GM12878 (cell line): ENCODE measurements at regions not wholly inside any gene's neighbourhood (a gene's known extent, or its start where the extent isn't known, plus 50 kb on each side); places are given as distances from the start of the nearest gene placed in this dataset.

Experiments used
- ATAC-seq: fragments of 200-7000 bp; cut with Tn5 transposase; 3 replicates; pipeline ENCODE4 v1.9.1; 2020; ENCODE audit warnings: mild to moderate bottlenecking, moderate library complexity
- BruUV-seq: library from RNA; stranded (reverse); fragments of 400-500 nt; replicated peaks from 2 replicates; lab custom pipeline; 2021; lab: Mats Ljungman, UMichigan
- CTCF ChIA-PET: fragments of 300-600 bp; sonication (Branson Sonifier 250); formaldehyde crosslinking; extraction: SDS; loops from one replicate; lab custom pipeline; 2021; ENCODE audit warnings: inconsistent platforms; lab: Yijun Ruan, JAX
- POLR2A ChIA-PET: fragments of 350-600 bp; formaldehyde crosslinking; extraction: SDS; loops from one replicate; lab custom pipeline; 2021; ENCODE audit warnings: inconsistent platforms; lab: Charles Lee
- RAD21 ChIA-PET: fragments of 300-600 bp; sonication (Branson Sonifier 250); formaldehyde crosslinking; loops from one replicate; lab custom pipeline; 2023; ENCODE audit warnings: antibody characterized with exemption; ENCODE audit not compliant: unreplicated experiment; lab: Charles Lee
- SMC1A ChIA-PET: fragments of 300-600 bp; sonication (Branson Sonifier 250); formaldehyde crosslinking; loops from one replicate; lab custom pipeline; 2023; ENCODE audit not compliant: unreplicated experiment, uncharacterized antibody; lab: Charles Lee
- DNase-seq: peaks from one replicate; pipeline ENCODE4 v3.0.0-alpha.2; 2011; ENCODE audit warnings: low read depth, low spot score
- FAIRE-seq: peaks from 3 replicates; lab custom pipeline; 2011; peaks lifted over from hg19 to GRCh38; lab: Jason Lieb, UNC
- H2AFZ ChIP-seq: 2 replicates; pipeline ENCODE4 v1.6.0; 2011; ENCODE audit warnings: low read depth, low read length, control low read depth; ENCODE audit not compliant: control insufficient read depth
- H3K27ac ChIP-seq: 2 replicates; pipeline ENCODE4 v1.5.1; 2011; ENCODE audit warnings: control low read depth; ENCODE audit not compliant: control insufficient read depth, insufficient read depth
- H3K27me3 ChIP-seq, 2 experiments: replicated peaks in 1 of 2; 2 replicates each; pipeline versions ENCODE4 v1.6.0 to v1.6.1; 2011; ENCODE audit warnings: low read length in 1 of 2; ENCODE audit not compliant: control insufficient read depth in 2 of 2, insufficient read depth in 2 of 2
- H3K36me3 ChIP-seq, 2 experiments: 2 replicates each; pipeline ENCODE4 v1.5.1; 2011; ENCODE audit warnings: low read length in 1 of 2; ENCODE audit not compliant: control insufficient read depth in 2 of 2, insufficient read depth in 2 of 2
- H3K4me1 ChIP-seq: 2 replicates; pipeline ENCODE4 v1.6.1; 2011; ENCODE audit warnings: mild to moderate bottlenecking, low read length, moderate library complexity, mixed read lengths; ENCODE audit not compliant: control insufficient read depth, insufficient read depth
- H3K4me2 ChIP-seq: 2 replicates; pipeline ENCODE4 v1.6.0; 2011; ENCODE audit warnings: control low read depth; ENCODE audit not compliant: control insufficient read depth, insufficient read depth
- H3K4me3 ChIP-seq: fragments of 200-600 bp; sonication (generic); 2 replicates; pipeline ENCODE4 v1.5.1; 2016
- H3K79me2 ChIP-seq: 2 replicates; pipeline ENCODE4 v1.6.0; 2011; ENCODE audit warnings: low read length; ENCODE audit not compliant: control insufficient read depth, insufficient read depth
- H3K9ac ChIP-seq: 2 replicates; pipeline ENCODE4 v1.8.0; 2011; ENCODE audit warnings: low read length, control low read depth, mixed read lengths; ENCODE audit not compliant: control insufficient read depth, insufficient read depth
- H3K9me3 ChIP-seq: replicated peaks from 3 replicates; pipeline ENCODE4 v1.5.1; 2011; ENCODE audit warnings: mild to moderate bottlenecking, low read length; ENCODE audit not compliant: control insufficient read depth, insufficient read depth
- H4K20me1 ChIP-seq: 2 replicates; pipeline ENCODE4 v1.6.0; 2011; ENCODE audit not compliant: control insufficient read depth, insufficient read depth
- BACH1 ChIP-seq: fragments of 450-650 bp; IDR thresholded peaks from 2 replicates; pipeline ENCODE4 v1.6.1; 2017; ENCODE audit warnings: mild to moderate bottlenecking, borderline replicate concordance
- CBFB ChIP-seq: IDR thresholded peaks from 2 replicates; pipeline ENCODE4 v1.6.1; 2016; ENCODE audit warnings: antibody characterized with exemption, low read depth
- EP300 ChIP-seq, 2 experiments: fragments of 150-350 bp in 1 of 2; IDR thresholded peaks; 2 replicates each; pipeline ENCODE4 v1.6.1; 2011 to 2012; ENCODE audit warnings: low read depth in 2 of 2, low read length in 2 of 2, borderline replicate concordance in 1 of 2, improper control_type of control experiment in 1 of 2, inconsistent platforms in 1 of 2; ENCODE audit not compliant: control insufficient read depth in 1 of 2
- FOXM1 ChIP-seq: IDR thresholded peaks from 2 replicates; pipeline ENCODE4 v1.6.1; 2012; ENCODE audit warnings: low read depth, mild to moderate bottlenecking, inconsistent platforms, low read length, moderate library complexity
- HDAC2 ChIP-seq: fragments of 200-600 bp; sonication (generic); IDR thresholded peaks from 2 replicates; pipeline ENCODE4 v1.6.1; 2017
- IKZF1 ChIP-seq: fragments of 450-650 bp; conservative IDR thresholded peaks from 2 replicates; pipeline ENCODE4 v1.6.1; 2017; ENCODE audit warnings: antibody characterized with exemption, mild to moderate bottlenecking
- IRF3 ChIP-seq: fragments of 450-650 bp; IDR thresholded peaks from 2 replicates; pipeline ENCODE4 v1.6.1; 2014; ENCODE audit warnings: mild to moderate bottlenecking
- SMARCA5 ChIP-seq: fragments of 450-650 bp; IDR thresholded peaks from 2 replicates; pipeline ENCODE4 v1.6.1; 2017; ENCODE audit warnings: mild to moderate bottlenecking
- TBL1XR1 ChIP-seq: IDR thresholded peaks from 2 replicates; pipeline ENCODE4 v1.6.1; 2012; ENCODE audit warnings: low read depth, low read length, improper control_type of control experiment
- ZBTB11 ChIP-seq: fragments of 450-650 bp; formaldehyde crosslinking; IDR thresholded peaks from 2 replicates; pipeline ENCODE4 v1.5.0; 2022; ENCODE audit warnings: mild to moderate bottlenecking, missing genetic modification characterization
- ZNF24 ChIP-seq: fragments of 450-650 bp; IDR thresholded peaks from 2 replicates; pipeline ENCODE4 v1.6.1; 2017; ENCODE audit warnings: antibody characterized with exemption, mild to moderate bottlenecking
- ZSCAN29 ChIP-seq: fragments of 450-650 bp; IDR thresholded peaks from 2 replicates; pipeline ENCODE4 v1.6.1; 2017; ENCODE audit warnings: mild to moderate bottlenecking, moderate library complexity
- WGBS: methylation state at CpG from one replicate; pipeline ENCODE4 v1.1.6; 2016; ENCODE audit warnings: low lambda C conversion rate; ENCODE audit not compliant: insufficient replicate concordance, insufficient coverage; ENCODE audit errors: missing lambda C conversion rate; 5-methylcytosine and 5-hydroxymethylcytosine counted together
- in situ Hi-C: fragments of 300-500 bp; cut with MboI; formaldehyde crosslinking; loops from 9 replicates; pipeline ENCODE4 v1.14.3; 2018; ENCODE audit warnings: mixed read lengths
- intact Hi-C: fragments of 100-400 bp; cut with micrococcal nuclease; formaldehyde crosslinking; loops from one replicate; pipeline ENCODE4 v1.14.2; 2022; ENCODE audit not compliant: unreplicated experiment
- TF ChIP-seq, protein P1 (sequence below): fragments of 450-650 bp; IDR thresholded peaks from 2 replicates; pipeline ENCODE4 v1.6.1; 2017; ENCODE audit warnings: mild to moderate bottlenecking

- intact Hi-C loops (no loop called here), in situ Hi-C loops (no loop called here)
- H3K4me2 ChIP-seq, result no peak overlapping the region
- TF ChIP-seq IRF3, result no peak
- H3K9me3 ChIP-seq, result no peaks in the 10 kb centered on the region
- H3K27ac ChIP-seq, result no peak overlapping the region
- no peak overlapping the region for H2AFZ ChIP-seq
- no peaks in the 10 kb centered on the region for H3K79me2 ChIP-seq
- ChIA-PET CTCF (no interaction called here), RAD21 (no interaction called here), POLR2A (interaction anchor here (0.5 kb wide), 1 partner anchor 584 kb away, joined by 3 read pairs; no protein-coding TSS in a partner anchor), SMC1A (interaction anchor here (0.8 kb wide), 1 partner anchor 50 kb away, joined by 3 read pairs; no protein-coding TSS in a partner anchor)
- no peaks in the 10 kb centered on the region for H3K27me3 ChIP-seq
- no peak for DNase-seq
- no peak for FAIRE-seq
- H3K36me3 ChIP-seq, result no peaks in the 10 kb centered on the region
- no peaks in the 10 kb centered on the region for H4K20me1 ChIP-seq
- WGBS, result 24% methylated on average over 2 of the region's 2 CpGs
- ATAC-seq, result no peak
- H3K9ac ChIP-seq, result no peak overlapping the region
- no peaks in the 10 kb centered on the region for H3K4me1 ChIP-seq
- BruUV-seq, result no TSS peak
- no peak overlapping the region for H3K4me3 ChIP-seq
Observed at GRCh38 chr1:79422726-79423125, 416.2 kb upstream of the ADGRL4 start.

DNA sequence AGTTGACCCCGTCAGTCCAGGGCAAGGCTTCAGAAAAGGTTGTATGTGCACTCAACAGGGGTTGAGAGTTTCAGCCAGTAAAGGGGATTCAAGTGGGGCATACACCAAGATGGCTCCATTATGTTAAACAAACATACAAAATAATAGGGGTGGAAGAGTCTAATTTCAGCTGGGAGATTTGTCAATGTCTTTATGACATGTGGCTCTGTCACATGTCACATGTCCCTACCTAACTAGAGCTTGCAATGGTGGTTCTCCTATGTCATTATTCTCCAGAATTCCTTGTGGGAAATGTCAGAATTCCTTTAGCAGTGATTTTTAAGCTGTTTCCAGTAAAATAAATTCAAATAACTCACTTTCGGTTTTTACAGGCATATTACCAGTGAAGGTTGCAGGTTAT lies 392.0 kb upstream of the ADGRL4 start:
- Histone ChIP-seq H3K4me1 (no peaks in the 10 kb centered on the region), H3K4me3 (no peak overlapping the region), H3K9ac (no peak overlapping the region), H2AFZ (no peak overlapping the region), H3K4me2 (no peak overlapping the region), H4K20me1 (no peaks in the 10 kb centered on the region), H3K27me3 (no peaks in the 10 kb centered on the region), H3K79me2 (no peaks in the 10 kb centered on the region), H3K27ac (no peak overlapping the region), H3K9me3 (no peaks in the 10 kb centered on the region), H3K36me3 (no peaks in the 10 kb centered on the region)
- POLR2A ChIA-PET, result no interaction called here
- DNase-seq, result no peak
- WGBS, result 4% methylated on average over 2 of the region's 2 CpGs
- no peak for ATAC-seq
- intact Hi-C loops (no loop called here), in situ Hi-C loops (no loop called here)
- no TSS peak for BruUV-seq
- RAD21 ChIA-PET, result no interaction called here
- no peak for FAIRE-seq
- CTCF ChIA-PET, result no interaction called here
- SMC1A ChIA-PET, result no interaction called here
- TF ChIP-seq ZSCAN29 (no peak), ZNF24 (no peak), IKZF1 (no peak), ZBTB11 (CRISPR knock-in tag) (no peak), EP300 (IDR thresholded peaks at IDR 0.05; ENCODE audit: borderline replicate concordance in 1 of 2, control insufficient read depth in 1 of 2, low read depth in 2 of 2, low read length in 2 of 2) (no peak), TBL1XR1 (no peak), CBFB (no peak), BACH1 (no peak), SMARCA5 (no peak), FOXM1 (no peak), HDAC2 (no peak)
- TF ChIP-seq, protein P1, sequence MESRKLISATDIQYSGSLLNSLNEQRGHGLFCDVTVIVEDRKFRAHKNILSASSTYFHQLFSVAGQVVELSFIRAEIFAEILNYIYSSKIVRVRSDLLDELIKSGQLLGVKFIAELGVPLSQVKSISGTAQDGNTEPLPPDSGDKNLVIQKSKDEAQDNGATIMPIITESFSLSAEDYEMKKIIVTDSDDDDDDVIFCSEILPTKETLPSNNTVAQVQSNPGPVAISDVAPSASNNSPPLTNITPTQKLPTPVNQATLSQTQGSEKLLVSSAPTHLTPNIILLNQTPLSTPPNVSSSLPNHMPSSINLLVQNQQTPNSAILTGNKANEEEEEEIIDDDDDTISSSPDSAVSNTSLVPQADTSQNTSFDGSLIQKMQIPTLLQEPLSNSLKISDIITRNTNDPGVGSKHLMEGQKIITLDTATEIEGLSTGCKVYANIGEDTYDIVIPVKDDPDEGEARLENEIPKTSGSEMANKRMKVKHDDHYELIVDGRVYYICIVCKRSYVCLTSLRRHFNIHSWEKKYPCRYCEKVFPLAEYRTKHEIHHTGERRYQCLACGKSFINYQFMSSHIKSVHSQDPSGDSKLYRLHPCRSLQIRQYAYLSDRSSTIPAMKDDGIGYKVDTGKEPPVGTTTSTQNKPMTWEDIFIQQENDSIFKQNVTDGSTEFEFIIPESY, result no peak
